C4-2B (cell line): ENCODE measurements at regions not wholly inside any gene's neighbourhood (a gene's known extent, or its start where the extent isn't known, plus 50 kb on each side); places are given as distances from the start of the nearest gene placed in this dataset.

Experiments used
- ZFX ChIP-seq: fragments of 450-650 bp; IDR thresholded peaks from 2 replicates; pipeline ENCODE4 v1.6.1; 2017
- TF ChIP-seq, protein P1 (sequence below): fragments of 450-650 bp; conservative IDR thresholded peaks from 2 replicates; pipeline ENCODE4 v1.5.1; 2017; ENCODE audit warnings: mild to moderate bottlenecking

DNA sequence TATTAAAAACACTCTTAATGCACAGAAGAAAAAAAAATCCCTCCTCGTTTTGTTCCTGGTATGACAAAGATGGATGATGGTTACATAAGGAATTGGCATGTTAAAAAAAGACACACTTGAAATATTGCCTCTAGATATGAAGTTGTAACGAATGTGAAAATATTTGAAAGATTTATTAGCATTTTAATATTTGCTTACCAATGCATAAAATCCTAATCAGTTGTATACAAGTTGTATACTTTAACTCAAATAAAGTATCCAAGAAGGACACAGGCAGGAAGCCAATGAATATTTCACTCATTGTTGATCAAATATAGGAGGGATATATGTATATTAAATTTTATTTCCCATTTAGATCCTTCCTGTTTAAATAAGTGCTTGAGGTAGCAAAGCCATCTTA, 850.8 kb upstream of the RBFOX1 start:
- TF ChIP-seq, protein P1, sequence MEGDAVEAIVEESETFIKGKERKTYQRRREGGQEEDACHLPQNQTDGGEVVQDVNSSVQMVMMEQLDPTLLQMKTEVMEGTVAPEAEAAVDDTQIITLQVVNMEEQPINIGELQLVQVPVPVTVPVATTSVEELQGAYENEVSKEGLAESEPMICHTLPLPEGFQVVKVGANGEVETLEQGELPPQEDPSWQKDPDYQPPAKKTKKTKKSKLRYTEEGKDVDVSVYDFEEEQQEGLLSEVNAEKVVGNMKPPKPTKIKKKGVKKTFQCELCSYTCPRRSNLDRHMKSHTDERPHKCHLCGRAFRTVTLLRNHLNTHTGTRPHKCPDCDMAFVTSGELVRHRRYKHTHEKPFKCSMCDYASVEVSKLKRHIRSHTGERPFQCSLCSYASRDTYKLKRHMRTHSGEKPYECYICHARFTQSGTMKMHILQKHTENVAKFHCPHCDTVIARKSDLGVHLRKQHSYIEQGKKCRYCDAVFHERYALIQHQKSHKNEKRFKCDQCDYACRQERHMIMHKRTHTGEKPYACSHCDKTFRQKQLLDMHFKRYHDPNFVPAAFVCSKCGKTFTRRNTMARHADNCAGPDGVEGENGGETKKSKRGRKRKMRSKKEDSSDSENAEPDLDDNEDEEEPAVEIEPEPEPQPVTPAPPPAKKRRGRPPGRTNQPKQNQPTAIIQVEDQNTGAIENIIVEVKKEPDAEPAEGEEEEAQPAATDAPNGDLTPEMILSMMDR: no peak
- TF ChIP-seq ZFX: no peak
